HG02938 (cell line): ENCODE measurements at regions not wholly inside any gene's neighbourhood (a gene's known extent, or its start where the extent isn't known, plus 50 kb on each side); places are given as distances from the start of the nearest gene placed in this dataset.

ENCODE experiments used
- ATAC-seq: cut with Tn5 transposase; IDR thresholded peaks from one replicate; pipeline ENCODE4 v1.9.1; 2021; ENCODE audit warnings: mild to moderate bottlenecking, moderate library complexity; ENCODE audit not compliant: unreplicated experiment

- no peak for ATAC-seq
Measured at GRCh38 chr1:185515696-185516095, 198.7 kb upstream of the IVNS1ABP start.

DNA sequence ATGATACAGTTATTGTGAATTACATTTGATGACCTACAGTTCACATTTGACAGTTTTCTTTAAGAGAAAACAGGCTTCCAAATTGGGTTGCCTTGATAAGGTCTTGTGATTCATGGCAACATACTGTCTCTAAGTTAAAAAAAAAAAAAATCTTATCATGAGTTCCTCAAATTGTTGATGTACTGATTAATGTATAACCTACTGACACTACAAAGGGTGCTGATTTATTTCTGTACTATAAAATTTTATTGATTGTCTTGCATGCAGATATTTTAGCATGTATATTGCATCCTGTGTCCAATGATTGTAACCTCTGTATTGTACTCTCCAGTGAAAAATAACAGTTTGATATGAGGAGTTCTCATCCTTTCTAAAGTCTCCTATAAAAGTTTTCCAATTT lies 197.3 kb upstream of the IVNS1ABP start:
- no peak for ATAC-seq

DNA sequence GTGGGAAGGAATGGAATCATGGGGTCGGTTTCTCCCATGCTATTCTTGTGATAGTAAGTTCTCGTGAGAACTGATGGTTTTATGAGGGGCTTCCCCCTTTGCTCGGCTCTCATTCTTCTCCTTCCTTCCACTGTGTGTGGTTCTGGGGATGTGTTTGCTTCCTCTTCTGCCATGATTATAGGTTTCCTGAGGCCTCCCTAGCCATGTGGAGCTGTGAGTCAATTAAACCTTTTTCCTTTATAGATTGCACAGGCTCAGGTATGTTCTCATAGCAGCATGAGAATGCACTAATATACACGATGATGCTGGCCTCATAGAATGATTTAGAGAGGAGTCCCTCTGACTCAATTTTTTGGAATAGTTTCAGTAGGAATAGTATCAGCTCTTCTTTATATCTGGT lies 195.4 kb upstream of the IVNS1ABP start:
- ATAC-seq, result no peak

GRCh38 chr1:185501099-185501498 lies 184.1 kb upstream of the IVNS1ABP start:
- no peak for ATAC-seq

GRCh38 chr1:185500001-185500626 lies 183.1 kb upstream of the IVNS1ABP start:
- ATAC-seq, result no peak

- no peak for ATAC-seq
Measured at GRCh38 chr1:185498207-185498606, 181.2 kb upstream of the IVNS1ABP start.

- ATAC-seq, result no peak
Measured at GRCh38 chr1:185497177-185497576, 180.1 kb upstream of the IVNS1ABP start.

GRCh38 chr1:185495898-185496297 lies 178.9 kb upstream of the IVNS1ABP start:
- no peak for ATAC-seq

DNA sequence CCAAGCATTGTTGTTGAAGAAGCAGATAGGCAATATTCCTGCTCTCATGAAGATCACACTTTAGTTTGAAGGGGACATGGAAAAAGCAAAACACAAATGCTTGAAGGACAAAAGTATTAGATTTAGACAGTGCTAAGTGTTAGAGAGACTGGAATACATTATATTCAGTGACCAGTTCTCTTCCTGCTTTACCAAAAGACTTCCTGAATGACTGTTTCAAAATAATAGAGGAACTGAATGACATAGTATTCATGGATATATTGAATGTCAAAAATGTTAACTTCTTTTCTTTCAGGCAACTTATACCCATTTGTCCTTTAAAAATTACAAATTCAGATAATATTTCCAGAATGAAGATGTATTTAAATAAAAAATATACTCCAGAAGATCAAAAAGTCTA lies 178.0 kb upstream of the IVNS1ABP start:
- ATAC-seq, result no peak

DNA sequence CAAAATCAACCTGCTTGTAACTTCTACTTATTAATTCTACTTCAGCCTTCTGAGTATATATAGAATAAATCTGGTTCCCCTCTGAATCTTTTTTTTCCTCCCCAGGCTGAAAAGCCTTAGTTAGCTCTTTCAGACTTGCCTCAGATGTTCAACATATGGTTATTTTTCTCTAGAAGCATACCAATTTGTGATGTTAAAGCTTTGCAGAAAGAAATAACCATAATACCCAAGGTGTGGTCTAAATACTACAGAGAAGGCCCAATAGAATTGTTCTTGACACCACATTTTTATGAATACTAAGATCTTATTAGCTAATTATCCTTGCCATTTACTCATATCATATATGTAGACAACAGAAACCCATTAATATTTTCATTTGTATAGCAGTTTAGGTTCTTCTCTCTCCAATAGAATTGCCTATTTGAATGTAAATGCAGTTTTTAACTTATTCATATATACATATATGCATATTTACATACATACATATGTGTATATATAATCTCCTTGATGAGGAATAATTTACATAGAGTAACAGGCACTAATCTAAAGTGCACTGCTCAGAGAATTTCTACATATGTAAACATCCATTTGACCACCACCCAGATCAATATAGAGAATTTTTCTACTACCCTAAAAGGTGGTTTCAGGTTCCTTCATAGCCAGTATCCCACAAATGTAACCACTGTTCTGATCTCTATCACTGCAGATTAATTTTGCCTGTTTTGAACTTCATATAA lies 175.2 kb upstream of the IVNS1ABP start:
- ATAC-seq, result no peak

DNA sequence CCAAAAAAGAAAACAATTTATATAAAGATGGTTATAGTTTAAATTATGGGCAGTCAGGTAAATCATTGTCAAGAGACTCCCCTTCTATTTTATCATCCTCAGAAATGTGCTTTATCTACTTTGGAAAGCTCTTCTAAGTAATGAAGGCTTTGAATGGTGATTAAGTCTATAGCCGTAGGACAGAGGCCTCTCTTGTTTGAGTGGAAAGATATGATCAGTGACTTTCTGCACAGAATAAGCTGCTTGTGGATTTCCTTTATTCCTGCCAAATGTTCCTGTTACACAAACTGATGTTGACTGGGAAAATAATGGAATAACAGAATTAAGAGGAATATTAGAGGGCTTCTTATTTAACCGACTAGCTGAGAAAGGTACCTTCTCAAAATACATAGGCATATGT lies 174.6 kb upstream of the IVNS1ABP start:
- no peak for ATAC-seq

DNA sequence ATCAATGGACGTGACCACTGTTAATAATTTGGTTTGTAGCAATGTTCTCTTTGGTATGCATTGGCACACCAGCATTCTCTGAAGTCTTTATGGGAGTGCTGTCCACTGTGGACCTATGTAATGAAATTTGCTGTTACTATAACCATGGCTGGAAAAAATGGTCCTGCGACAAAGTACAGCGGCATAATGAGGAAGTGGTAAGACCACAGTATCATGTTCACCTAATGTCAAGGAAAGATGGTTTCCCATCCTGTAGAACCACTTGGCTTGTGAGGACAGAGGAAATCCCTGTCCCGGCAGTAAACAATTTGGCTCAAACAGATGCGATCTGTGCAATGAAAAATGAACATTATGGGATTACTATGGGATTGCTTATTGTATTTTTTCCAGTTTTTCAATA lies 173.9 kb upstream of the IVNS1ABP start:
- no peak for ATAC-seq

- no peak for ATAC-seq
Measured at GRCh38 chr1:185489406-185489805, 172.4 kb upstream of the IVNS1ABP start.

DNA sequence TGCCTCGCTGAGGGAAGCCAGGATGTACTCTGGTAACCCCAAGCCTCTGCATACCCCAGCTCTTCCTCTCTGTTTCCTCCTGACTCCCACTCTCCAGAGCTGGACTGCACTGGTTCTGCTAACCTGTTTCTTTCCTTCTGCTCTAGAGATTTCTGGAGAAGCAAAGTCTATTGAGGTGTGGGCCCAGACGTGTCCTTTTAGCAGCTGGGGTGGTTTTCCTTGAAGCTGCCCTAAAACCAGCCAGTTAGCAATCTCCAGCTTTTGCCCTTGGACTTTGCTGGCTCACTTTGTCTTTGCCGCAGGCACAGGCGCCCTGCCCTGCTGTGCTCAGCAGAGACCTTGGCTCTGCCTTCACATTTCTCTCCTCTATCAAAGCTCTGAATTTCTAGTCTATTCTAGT lies 171.8 kb upstream of the IVNS1ABP start:
- no peak for ATAC-seq

GRCh38 chr1:185487936-185488335 lies 170.9 kb upstream of the IVNS1ABP start:
- no peak for ATAC-seq

DNA sequence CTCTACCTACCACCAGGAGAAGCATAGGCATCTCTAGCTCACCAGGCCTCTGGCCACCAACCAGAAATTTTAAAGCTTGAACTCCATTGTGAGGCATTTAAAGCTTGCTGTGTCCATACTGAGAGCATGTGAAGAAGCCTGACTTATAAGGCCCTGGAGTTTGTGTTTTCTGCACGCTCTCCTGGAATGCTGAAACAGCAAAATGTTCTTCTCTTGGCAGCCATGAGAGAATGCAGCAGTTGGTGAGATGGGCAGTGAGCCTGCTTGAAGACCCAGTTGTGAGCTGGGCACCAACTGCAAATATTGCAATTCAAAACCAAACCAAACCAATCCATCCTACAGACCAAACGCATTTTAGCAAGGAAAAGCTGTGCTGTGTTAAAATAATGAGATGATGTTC lies 170.0 kb upstream of the IVNS1ABP start:
- no peak for ATAC-seq

DNA sequence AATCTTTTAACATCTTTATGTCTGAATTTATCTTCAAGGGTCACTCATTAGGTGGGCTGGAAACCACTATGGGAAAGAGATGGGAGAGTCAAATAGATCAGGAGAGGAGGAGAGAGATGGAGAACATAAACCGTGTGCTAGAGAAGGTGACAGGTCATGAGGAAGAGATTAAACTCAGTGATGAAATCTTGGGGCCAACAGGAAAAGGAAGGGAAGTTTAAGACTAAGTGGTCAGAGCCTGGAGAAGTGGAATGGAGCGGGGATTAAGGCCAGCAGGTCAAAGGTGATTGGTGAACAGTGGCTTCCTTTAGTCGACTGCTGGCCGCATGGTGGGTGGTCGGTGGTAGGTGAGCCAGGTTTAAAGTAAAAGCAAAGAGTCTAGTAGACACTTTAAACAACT lies 169.3 kb upstream of the IVNS1ABP start:
- ATAC-seq, result no peak

- ATAC-seq, result no peak
Measured at GRCh38 chr1:185483664-185484450, 166.8 kb upstream of the IVNS1ABP start.

DNA sequence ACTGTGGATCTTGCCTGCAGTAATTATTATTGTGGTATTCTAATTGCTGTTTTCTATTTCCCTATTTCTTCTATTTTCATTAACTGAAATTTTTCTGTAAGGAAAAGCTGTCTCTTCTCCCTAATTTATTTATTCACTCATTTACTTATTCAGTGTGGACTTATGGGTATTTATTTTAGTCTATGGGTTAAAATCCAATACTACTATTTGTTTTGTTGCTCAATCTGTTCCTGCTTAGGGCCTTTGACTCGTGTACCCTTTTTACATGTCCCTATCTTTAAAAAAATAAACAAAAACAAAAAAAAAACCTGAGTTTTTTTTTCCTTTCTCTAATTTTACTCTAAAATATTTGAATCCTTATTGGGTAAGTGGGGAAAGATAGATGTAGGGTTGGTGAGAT lies 166.2 kb upstream of the IVNS1ABP start:
- ATAC-seq, result no peak

DNA sequence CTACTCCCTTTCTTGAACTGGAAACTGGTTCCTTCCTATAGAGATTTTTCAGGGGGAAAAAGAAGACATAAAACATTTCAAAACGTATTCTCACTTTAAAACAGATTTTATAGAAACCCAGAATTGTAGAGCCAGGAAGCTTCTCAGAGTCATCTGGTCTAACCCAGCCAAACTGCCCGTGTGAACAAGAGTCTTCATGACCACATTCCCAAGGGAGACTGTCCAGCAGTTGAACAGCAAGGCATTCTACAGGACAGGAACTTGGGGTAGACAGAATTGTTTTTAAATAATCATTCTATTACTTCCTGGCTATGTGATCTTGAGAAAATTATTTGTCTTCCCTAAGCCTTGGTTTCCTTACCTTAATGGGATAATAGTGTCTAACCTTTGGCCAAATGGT lies 163.5 kb upstream of the IVNS1ABP start:
- ATAC-seq, result no peak

GRCh38 chr1:185479796-185480195 lies 162.8 kb upstream of the IVNS1ABP start:
- no peak for ATAC-seq

DNA sequence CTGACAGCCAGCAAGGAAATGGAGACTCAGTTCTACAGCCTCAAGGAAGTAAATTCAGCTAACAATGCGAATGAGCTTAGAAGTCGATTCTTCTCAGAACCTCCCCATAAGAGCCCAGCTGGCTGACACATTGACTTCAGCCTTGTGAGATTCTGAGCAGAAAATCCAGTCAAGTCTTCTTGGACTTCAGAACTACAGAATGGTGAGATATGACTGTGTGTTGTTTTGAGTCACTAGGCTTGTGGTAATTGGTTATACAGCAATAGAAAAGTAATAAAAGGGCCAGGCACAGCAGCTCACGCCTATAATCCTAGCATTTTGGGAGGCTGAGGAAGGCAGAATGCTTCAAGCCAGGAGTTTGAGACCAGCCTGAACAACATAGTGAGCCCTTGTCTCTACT lies 161.8 kb upstream of the IVNS1ABP start:
- no peak for ATAC-seq
